ENCODE measurements at regions not wholly inside any gene's neighbourhood (a gene's known extent, or its start where the extent isn't known, plus 50 kb on each side); places are given as distances from the start of the nearest gene placed in this dataset.
A peak's percentile ranks its signal among the peaks of the same experiment; 100 is the strongest.
"Not testable (repeated sequence)": the region's sequence is repeated elsewhere in the genome, so short reads cannot be mapped to it uniquely, and the experiment has no call there.

DNA sequence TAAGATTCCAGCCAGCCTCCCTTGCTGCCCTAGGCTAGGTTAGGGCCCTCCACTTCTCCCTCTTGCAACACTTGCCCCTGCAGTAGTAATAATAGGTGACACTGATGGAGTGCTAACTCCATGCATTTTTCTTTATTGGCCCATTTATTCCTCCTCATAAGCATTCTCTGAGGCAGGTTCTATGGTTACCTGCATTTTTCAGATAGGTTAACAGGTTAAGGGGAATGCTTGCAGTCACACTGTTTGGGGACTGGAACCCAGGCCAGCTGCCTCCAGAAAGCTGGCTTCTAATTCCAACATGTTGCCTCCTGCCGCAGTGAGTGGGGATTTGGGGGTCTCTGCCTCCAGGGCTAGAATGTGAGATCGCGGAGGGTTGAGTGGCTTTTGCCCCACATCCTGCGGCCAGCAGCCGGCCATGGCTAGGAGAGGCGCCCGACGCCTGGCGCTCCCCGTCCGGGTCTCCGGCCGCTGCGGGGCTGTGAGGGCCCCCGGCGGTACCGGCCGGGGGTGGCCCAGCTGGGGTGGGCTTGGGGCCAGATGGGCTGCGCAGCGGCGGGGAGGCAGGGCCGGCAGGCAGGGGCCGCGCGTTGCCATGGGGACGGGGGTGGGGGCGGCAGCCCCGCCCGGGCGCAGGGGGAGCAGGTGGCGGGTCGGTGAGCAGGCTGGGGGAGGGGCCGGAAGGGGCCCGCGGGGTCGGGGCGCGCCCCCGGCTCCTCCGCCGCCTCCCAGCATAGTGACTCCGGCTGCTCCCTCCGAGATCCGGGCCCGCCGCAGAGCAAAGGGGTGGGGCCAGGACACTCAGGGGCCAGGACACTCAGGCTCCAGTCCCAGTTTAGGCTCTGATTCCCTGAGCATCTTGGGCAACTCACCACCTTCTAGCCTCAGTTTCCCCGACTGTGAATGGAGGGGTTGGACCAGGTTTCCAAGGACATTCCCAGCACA is 68.4 kb upstream of the SSBP3 start:
- no peak for DNase-seq (ENCODE audit: low read depth)

DNA sequence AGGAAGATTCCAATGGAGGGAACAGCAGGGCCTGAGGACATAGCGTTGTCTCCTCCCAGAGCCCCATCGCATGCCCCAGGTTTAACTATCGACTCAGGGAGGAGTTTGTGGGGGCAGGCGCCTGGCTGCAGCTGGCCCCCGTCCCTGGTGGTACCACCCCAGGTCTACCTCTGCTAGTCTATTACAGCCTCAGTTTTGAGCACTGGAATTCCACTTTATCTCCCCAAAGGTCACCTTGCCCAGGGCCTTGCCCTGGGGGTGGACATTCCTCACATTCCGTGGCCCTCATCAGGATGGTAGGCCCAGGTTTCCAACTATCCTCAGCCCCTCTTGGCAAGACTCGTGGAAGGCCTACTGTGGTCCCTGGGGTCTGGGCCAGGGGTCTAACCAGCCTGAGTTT is 65.4 kb upstream of the SSBP3 start:
- DNase-seq (ENCODE audit: low read depth): no peak

GRCh38 chr1:54469444-54469843 is 63.2 kb upstream of the SSBP3 start:
- DNase-seq (ENCODE audit: low read depth): not testable (repeated sequence)

DNA sequence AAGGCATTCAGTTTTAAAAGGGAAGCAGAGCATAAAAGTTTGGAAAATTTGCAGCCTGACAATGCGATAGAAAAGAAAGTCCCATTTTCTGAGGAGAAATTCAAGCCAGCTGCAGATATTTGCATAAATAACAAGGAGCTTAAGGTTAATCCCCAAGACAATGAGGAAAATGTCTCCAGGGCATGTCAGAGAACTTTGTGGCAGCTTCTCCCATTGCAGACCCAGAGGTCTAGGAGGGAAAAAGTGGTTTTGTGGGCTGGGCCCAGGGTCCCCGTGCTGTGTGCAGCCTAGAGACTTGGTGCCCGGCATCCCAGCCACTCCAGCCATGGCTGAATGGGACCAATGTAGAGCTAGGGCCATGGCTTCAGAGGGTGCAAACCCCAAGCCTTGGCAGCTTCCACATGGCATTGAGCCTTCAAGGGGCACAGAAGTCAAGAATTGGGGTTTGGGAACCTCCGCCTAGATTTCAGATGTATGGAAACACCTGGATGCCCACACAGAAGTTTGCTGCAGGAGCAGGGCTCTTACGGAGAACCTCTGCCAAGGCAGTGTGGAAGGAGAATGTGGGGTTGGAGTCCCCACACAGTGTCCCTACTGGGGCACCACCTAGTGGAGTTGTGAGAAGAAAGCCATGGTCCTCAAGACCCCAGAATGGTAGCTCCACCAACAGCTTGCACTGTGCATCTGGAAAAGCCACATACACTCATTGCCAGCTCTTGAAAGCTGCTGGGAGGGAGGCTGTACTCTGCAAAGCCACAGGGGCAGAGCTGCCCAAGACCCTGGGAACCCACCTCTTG is 62.3 kb upstream of the SSBP3 start:
- DNase-seq (ENCODE audit: low read depth): not testable (repeated sequence)

DNA sequence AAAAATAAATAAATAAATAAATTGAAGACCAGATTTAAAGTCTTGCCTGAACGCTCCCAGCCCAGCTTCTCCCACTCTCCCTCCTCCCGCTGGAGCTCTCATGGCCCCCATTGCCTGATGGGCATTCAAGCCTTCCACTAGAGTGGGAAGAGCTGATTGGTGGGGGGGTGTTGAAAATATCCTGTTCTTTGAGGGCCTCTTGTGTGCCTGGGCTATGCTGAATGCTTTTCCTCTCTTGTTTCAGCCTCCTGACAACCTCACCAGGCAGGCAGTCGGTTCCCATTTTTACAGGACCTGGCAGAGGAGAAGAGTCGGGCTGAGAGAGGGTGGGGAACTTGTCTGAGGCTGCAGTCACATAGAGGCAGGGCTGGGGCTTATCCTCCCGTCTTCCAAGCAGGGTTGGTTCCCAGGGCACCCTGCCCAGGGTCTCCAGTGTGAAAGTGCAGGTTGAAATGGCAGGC is 59.2 kb upstream of the SSBP3 start:
- no peak for DNase-seq (ENCODE audit: low read depth)

GRCh38 chr1:54464477-54465146 is 58.4 kb upstream of the SSBP3 start:
- peak; percentile 65 for DNase-seq (ENCODE audit: low read depth)

DNA sequence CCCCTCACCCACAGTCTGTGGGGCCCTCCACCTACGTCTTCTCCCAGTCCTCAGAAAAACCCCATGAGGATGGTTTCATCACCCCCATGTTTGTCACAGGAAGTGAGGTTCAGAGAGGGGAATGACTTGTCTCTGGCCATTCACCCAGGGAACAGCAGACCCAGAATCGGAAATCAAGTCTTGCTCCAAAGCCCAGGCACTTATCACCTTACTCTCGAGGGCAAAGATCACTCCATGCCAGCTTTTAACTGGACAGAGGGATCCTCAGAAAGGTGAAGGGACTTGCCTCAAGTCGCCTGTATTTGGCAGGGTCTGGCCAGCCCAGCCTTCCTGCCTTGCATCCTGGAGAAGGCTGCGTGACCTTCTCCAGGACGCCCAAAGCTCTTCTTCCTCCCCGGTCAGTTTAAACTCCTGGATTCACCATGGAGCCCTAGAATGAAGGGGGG is 57.9 kb upstream of the SSBP3 start:
- no peak for DNase-seq (ENCODE audit: low read depth)

DNA sequence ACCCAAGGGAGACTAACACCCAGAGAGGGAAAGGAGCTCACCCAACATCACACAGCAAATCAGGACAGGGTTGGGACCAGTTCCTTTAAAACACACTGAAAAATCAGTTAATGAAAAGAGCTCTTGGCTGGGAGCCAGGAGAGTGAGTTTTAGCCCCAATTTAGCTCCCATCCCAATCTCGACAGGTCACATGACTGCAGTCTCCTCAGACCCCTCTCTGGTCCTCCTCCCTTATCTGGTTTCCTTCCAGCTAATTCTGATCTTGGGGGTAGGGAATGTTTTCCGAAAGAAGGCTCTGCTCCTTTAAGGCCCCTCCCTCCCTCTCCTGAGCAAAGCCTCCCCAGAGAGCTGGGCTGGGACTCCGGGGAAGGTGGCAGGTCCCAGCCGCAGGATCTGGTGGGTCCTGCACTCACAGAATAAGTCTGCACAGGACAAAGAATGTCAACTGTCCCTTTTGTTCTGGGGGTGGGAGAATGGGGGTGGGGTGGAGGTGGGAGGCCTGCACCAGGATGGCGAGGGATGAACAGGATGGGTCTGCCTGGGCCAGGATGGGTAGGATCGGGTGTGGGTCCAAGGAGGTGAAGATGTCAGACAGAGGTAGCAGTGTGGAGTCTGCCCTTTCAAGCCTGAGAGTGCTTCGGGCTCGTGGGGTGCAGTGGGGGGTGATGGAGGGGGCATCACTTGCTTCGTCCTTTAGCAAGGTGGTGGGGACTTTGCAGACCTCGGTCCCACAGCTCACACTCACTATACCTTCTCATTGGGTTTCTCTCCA is 57.3 kb upstream of the SSBP3 start:
- no peak for DNase-seq (ENCODE audit: low read depth)

DNA sequence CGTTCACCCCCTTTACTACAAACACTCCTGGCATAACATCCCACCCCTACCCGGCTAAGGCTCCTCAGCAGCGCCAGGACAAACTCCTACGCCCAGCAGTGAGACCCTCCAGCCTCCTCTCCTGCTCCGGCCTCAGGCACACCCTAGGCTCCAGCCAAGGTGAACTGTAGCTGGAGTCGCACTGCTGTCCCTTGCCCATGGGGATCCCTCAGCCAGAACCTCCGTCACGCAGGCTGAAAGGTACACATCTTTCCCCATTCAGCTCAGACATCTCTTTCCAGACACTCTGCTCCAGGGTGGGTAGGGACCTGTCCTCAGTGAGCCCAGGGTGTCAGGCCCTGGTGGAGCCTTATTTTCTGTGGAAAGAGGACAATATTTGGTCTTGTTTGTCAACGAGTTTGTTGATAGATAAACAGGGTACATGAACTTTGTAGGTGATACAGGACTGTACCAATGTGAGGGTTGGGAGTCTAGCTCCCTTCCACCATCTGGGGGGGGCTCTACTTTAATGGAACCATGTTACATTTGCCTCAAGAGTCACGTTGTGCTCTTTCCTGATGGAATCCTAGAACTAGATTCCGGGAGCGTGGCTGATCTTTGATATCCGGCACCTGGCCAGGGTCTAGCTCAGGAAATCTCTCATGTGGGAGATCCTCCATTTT is 56.5 kb upstream of the SSBP3 start:
- no peak for DNase-seq (ENCODE audit: low read depth)

DNA sequence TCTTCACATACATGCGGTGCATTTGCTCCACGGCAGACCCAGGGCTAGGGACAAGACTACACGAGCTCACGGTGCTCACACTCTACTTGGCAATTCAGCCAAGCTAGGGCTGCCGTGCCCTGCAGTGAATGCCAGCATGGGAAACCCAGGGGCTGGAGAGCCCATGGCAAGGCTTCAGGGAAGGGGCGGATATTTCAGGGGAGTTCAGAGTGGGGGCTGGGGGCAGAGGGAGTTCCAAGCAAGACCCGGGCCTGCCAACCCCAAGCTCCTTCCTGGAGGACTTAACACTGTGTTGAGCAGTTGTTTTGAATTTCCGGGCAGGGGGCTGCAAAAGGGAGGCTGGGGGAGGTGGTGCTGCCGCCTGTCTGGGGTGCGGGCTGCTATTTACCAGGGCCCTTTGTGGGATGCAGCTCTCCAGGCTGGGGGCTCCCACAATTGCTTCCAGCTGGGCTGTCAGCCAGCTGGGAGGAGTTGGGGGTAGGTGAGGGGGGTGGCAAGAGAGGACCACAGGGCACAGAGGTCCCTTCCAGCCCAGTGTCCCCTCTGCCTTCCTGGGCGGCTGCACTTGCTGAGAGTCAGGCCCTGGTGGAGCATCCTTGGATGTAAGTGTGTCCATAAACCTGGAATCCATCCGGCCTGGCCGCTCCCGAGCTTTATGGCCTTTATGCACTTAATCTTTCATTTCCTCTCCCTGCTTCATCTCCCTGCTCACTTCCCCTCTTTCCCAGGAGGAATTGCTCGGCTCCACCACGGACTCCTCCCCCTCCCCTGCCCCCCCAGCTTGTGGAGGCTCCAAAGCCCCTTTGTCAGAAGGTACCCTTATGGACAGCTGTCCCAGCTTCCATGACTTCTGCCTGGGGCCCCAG is 55.8 kb upstream of the SSBP3 start:
- no peak for DNase-seq (ENCODE audit: low read depth)

GRCh38 chr1:54460861-54461387 is 54.7 kb upstream of the SSBP3 start:
- no peak for DNase-seq (ENCODE audit: low read depth)

DNA sequence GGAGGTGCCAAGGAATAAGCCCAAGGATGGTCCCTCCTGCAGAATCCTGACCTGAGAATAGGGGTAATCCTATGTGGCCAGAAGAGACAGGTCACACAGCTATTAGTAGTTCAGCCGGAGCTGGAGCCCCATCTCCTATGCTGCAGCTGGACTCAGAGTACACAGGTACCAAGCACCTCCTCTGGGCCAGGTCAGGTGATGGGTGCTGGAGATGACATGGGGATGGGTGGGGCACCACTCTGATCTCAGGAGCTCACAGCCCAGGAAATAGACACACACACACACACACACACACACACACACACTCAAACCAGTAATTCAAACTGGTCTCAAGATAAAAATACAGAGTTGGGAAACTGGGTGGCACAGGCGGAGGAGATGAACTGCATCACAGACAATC is 54.2 kb upstream of the SSBP3 start:
- DNase-seq (ENCODE audit: low read depth): no peak

DNA sequence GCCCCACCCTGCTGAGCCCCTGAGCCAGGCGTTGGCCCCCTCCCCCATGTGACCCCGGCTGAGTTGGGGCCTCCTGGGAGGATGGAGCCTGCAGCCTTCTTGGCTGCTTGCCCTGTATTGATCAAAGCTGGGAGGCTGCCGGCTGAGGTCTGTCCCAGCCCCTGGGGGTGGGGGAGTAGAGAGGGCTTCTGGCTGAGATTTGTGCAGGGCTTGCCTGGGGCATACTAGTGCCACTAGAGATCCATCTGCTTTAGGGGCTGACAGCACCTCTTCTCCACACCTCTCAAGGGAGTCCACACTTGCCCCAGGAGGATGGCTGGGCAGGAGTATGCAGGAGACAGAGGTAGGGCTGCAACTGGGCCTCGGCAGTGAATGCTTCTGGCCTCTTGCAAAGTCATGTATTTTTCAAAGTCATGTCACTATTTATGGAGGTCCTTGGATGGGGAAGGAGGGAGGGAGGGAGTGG is 53.6 kb upstream of the SSBP3 start:
- no peak for DNase-seq (ENCODE audit: low read depth)

DNA sequence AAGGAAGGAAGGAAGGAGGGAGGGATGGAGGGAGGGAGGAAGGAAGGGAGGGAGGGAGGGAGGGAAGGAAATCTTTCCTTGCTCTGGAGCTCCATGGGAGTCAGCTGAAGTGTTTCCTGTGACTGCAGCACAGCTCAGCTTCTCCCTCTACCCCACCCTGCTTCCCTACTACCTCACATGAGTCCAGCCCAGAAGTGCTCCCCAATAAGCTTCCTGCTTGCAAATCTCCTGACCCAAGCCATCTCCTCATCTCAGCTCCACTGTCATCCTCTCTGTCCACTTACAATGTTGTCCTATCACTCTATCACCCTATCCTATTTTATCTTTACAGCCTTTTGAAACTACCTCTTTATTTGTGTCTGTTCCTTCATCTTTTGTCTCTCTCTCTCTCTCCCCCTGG is 52.9 kb upstream of the SSBP3 start:
- no peak for DNase-seq (ENCODE audit: low read depth)

- no peak for DNase-seq (ENCODE audit: low read depth)
Observed at GRCh38 chr1:54456921-54457529, 50.8 kb upstream of the SSBP3 start.

DNA sequence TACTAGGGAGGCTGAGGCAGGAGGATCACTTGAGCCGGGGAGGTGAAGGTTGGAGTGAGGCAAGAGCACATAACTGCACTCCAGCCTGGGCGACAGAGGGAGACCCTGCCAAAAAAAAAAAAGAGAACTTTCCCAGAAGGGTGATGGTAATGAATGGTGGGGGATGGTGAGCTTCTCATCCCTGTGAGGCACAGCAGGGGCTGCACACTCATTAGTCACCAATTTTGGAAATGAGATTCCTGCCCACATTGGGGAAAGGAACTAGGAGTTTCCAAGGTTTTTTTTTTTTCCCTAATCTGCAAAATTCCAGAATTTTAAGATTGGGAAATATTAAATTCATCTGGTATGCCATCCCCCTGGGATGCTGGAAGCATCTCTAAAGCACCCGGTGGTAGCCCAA is 50.2 kb upstream of the SSBP3 start:
- DNase-seq (ENCODE audit: low read depth): no peak

All from amniotic epithelial cell (primary cell).